NCI-H82 treated with DMSO at 0.1 percent for 48 hours (cell line): ENCODE measurements at regions not wholly inside any gene's neighbourhood (a gene's known extent, or its start where the extent isn't known, plus 50 kb on each side); places are given as distances from the start of the nearest gene placed in this dataset.

ENCODE experiments used
- DNase-seq: peaks from one replicate; lab custom pipeline; 2025; ENCODE audit not compliant: unreplicated experiment; lab: John Stamatoyannopoulos, UW

DNA sequence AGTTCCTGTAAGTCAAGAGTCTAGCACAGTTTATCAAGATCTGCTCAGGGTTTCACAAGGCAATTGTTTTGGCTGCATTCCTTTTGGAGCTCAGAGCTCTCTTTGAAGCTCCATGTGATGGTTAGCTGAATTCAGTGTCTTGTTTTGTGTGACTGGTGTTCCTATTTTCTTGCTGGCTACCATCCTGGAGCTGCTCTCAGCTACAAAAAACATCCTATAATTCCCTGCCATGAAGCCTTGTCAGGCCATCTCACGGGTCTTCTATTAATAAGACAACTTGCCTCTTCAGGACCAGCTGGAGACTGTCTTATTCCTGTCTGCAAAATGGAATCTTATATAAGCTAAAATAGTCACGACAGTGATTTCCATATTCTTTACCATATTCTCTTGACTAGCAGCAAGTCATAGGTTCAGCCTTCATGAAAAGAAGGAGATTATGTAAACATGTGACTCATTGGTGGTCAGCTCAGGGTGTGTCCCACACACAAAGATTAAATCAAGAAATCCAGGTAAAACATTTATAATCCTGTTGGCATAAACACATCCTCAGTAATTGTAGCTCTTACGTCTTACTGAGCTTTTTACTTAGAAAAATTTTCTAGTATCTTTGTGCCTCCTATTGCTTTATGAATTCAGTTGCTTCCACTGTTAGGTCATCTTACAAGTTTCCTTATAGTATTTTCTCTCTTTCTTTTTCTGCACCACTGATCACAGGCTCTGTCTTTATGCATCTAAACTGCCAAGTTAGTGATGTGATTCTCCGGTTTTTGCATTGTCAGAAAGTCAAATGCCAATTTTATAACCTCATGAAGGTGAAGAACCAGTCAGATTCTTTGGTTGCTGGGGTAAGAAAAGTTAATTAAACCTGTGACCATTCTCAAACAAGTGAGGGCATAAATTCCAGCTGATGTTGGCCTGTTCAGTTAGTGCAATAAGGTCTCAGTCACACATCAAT lies 378.5 kb upstream of the MGAT4C start:
- DNase-seq, result no peak

- no peak for DNase-seq
These were observed 370.8 kb upstream of the MGAT4C start for GRCh38 chr12:86627001-86627400.

DNA sequence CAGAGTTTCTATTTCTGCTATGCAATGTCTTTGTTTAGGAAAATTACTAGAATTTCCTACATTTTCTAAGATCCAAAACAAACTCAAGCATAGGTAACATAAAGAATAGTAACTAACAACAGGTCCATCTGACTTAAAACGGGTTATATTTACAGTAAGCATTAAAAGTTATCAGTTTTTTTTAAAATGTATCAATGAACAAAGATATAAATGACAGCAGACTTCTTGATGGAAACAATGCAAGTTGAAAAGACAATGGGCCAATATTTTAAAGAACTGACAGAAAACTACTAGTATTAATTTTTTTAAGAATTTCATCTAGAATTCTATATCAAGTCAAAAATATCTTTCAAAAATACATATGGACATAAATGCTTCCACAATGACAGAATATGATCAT lies 367.1 kb upstream of the MGAT4C start:
- DNase-seq, result no peak

DNA sequence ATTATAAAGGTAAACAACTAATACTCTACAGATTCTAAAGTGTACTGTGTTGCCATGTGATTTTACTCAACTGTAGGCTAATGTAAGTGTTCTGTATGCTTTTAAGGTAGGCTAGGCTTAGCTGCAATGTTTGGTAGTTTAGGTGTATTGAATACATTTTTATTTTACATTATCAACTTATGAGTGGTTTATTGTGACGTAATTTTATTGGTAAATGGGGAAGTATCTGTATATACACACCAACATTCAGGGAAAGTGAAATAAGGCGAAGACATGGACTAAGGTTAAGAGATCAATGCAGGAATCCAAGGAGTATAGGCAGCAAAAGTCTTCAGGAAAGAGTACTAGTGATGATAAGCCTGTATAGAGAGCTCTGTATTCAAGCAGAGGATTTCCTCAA lies 365.8 kb upstream of the MGAT4C start:
- DNase-seq, result no peak

DNA sequence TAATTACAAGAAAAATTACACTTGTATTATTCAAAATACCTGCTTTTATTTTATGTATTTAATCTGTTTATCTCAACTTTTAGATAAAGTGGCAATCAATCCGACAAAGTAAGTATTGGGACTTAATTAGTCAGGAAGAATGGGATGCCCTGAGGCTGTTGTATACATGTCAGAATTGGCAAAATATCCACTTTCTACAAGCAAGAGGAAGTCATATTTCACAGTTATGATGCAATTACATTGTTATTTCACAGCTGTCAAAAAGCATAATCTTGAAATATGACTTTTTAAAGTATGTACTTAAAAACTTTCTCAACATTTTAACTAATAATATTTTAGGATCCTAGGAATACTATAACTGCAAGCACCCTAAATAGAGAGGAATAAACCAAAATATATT lies 357.1 kb upstream of the MGAT4C start:
- no peak for DNase-seq

DNA sequence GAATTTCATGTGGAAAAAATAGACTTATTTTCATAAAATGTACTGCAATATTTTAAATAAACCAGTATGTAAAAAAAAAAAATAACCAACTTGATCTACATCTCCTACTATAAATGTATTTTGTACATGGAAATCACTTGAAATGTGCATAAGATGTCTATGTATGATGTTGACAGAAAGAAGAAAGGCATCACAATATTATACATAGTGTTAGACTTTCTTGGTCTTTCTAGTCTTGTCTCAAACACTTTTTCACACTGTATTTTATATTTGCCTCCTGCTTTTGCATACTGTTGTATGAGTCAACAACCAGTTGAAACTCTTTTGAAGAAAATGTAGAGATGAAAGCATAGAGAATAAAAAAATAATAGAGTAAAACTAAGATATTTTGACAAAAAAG lies 352.4 kb upstream of the MGAT4C start:
- no peak for DNase-seq

DNA sequence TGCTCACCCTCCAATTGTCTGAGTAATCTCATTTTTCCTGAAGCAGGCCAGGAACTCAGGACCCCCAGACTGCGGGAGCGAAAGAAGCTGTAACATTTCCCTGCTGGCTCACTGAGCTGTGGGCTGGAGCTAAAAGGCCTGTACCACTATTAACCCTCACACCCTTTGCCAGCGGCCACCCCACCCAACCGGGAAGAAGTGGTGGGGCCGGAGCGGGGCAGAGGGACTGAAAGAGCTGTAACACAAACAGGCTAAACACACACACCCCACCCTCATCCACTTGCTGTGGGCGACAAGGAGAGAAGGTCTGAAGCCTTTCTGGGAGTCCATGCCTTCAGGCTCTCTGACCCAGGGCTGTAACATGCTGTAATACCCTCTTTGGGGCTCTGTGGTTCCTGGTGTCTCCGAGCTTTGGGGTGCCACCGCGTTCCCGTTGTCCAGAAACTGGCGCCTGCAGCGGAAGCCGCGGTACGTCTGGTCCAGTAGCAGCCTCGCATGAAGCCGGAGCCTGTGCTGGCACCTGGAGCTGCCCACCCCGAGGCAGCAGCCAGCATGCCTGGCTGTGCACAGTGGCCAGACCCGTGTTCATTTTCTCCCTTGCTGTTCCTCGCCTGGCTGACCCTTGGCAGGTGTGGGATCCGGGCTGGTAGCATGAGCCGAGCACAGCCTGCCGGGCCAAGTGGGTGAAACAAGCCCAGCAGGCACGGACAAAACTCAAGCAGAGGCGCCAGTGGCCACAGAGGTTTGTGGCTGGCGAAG lies 345.5 kb upstream of the MGAT4C start:
- no peak for DNase-seq

GRCh38 chr12:86600664-86601231 lies 344.6 kb upstream of the MGAT4C start:
- no peak for DNase-seq

DNA sequence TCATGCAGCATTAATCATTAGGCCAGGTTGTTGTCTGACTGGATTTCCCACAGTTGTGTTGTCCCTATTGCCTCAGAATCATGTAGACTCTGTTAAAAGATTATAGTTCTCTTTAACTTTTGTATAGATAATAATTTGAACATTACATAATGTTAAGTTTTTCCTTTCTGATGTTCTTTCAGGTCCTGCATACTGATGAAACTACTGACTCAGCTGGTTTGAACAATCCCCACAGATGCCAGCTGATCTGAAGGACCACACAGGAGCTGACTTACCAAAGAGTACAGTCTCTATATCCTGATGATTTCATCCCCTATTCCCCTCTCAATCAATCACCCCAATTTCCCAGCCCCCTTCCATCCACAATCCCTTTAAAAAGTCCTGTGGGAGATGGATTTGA lies 341.2 kb upstream of the MGAT4C start:
- no peak for DNase-seq

DNA sequence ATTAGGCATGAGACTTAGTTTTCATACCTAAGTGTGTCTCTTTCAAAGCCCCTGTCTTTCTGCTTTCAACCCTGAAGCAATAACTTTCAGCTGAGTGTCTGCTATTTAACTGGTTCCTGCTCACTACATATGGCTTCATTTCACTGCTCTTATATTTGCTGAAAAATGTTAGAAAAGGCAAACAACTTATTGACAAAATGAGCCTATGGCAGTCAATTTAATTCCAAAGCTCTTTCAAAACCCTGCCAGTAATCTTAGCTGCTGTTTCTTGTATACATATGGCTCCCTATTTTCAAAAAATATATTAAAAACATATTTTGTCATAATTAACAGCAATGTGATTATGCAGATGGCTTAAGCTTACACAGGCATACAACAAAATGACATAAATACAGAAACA lies 334.1 kb upstream of the MGAT4C start:
- no peak for DNase-seq

- no peak for DNase-seq
These were observed 318.0 kb upstream of the MGAT4C start for GRCh38 chr12:86574143-86574542.

DNA sequence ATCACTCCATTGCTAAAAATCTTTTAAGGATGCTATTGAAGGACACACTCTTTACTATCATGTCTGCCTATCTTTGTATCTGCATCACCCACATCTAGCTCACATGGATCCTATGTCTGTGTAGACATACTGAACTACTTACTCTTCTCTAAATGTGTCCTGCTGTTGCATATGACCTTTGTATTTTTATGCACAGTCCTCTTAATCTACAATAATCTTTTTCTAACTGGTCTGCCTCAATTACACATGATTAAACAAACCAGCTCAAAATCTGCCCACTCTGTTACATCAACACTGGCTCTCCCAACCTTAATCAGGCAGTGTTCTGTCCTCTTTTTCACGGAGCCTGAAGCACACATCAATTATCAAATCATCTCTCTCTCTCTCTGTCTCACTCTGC lies 316.3 kb upstream of the MGAT4C start:
- DNase-seq, result no peak

- DNase-seq, result no peak
These were observed 308.8 kb upstream of the MGAT4C start for GRCh38 chr12:86565038-86565437.

DNA sequence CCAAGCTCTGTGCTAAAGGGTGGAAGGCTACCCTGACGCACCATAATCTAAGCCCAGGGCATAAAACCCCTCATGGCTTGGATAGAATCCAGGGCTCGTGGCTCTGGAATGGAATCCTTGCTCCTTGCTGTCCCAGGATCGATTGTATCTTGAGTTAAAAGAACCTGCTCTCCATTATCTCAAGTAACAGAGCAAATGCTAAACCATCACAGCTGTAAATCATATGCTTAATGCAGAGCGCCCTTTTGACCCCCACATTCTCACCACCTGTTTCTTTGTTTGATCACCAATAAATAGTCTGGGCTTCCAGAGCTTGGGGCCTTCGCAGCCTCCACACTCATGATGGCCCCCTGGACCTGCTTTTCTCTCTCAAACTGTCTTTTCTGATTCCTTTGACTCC lies 299.3 kb upstream of the MGAT4C start:
- DNase-seq, result peak; percentile 6

- no peak for DNase-seq
These were observed 295.0 kb upstream of the MGAT4C start for GRCh38 chr12:86551146-86551571.

- DNase-seq, result no peak
These were observed 294.3 kb upstream of the MGAT4C start for GRCh38 chr12:86550218-86551145.

- DNase-seq, result no peak
These were observed 287.5 kb upstream of the MGAT4C start for GRCh38 chr12:86543716-86544115.

GRCh38 chr12:86530996-86531655 lies 274.9 kb upstream of the MGAT4C start:
- no peak for DNase-seq

DNA sequence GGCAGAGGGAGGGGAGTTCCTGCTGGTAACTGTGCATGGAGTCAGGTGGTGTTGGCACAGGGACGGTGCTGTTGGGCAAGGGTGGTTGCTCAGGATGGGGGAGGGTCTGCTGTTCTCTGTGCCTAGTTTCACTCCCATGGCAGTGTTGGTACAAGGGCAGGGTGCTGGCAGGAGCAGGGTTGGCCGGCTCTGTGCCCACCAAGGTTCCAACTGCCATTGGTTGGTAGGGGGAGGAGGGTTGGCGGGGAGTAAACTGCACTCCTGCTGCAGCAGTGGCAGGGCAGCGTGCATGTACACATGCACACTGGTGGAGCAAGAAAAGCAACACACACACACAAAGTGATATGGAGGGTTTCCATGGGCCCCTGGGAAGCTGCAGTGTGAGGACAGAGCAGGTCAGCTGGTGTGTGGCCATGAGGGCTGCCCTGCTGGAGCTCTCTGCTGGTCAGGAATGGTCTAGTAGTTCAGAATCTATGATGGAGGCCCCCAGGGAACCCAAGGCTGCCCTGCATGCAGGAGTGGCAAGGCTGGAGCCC lies 269.9 kb upstream of the MGAT4C start:
- no peak for DNase-seq

DNA sequence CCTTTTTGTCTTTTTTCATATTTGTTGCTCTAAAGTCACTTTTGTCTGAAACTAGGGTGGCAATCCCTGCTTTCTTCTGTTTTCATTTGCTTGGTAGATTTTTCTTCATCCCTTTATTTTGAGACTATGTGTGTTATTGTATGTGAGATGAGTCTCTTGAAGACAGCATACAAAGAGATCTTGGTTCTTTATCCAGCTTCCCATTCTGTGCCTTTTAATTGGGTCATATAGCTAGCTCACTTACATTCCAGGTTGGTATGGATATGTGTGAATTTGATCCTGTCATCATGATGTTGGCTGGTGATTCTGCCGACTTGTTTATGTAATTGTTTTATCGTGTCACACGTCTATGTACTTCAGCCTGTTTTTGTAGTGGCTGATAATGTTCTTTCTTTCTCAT lies 267.7 kb upstream of the MGAT4C start:
- DNase-seq, result no peak
